K562 (cell line): ENCODE measurements at regions not wholly inside any gene's neighbourhood (a gene's known extent, or its start where the extent isn't known, plus 50 kb on each side); places are given as distances from the start of the nearest gene placed in this dataset.

Source experiments
- EGR1 ChIP-seq: fragments of 450-650 bp; conservative IDR thresholded peaks from 2 replicates; pipeline ENCODE4 v1.6.1; 2017; ENCODE audit warnings: mild to moderate bottlenecking
- ETS2 ChIP-seq: IDR thresholded peaks from 2 replicates; pipeline ENCODE4 v1.6.1; 2016; ENCODE audit warnings: borderline replicate concordance, missing genetic modification characterization, mild to moderate bottlenecking, moderate library complexity, missing compliant biosample characterization; ENCODE audit not compliant: poor library complexity, severe bottlenecking
- GATAD2B ChIP-seq: fragments of 450-650 bp; IDR thresholded peaks from 2 replicates; pipeline ENCODE4 v1.6.1; 2017; ENCODE audit warnings: mild to moderate bottlenecking, borderline replicate concordance
- HDGF ChIP-seq: fragments of 450-650 bp; IDR thresholded peaks from 2 replicates; pipeline ENCODE4 v1.6.1; 2016
- KDM4B ChIP-seq, 2 experiments: fragments of 450-650 bp in 1 of 2; sonication (generic) in 1 of 2; IDR thresholded peaks; 2 replicates each; pipeline ENCODE4 v1.6.1; 2016 to 2017; ENCODE audit warnings: borderline replicate concordance in 2 of 2, antibody characterized with exemption in 1 of 2, low read depth in 1 of 2, mild to moderate bottlenecking in 1 of 2
- RFX7 ChIP-seq: fragments of 250-450 bp; sonication (Bioruptor Pico); IDR thresholded peaks from 2 replicates; pipeline ENCODE4 v1.5.1; 2021; ENCODE audit warnings: mild to moderate bottlenecking
- TARDBP ChIP-seq: fragments of 450-650 bp; IDR thresholded peaks from 2 replicates; pipeline ENCODE4 v1.6.1; 2016
- ZFP30 ChIP-seq: fragments of 250-450 bp; sonication (Bioruptor Pico); IDR thresholded peaks from 2 replicates; pipeline ENCODE4 v1.8.0; 2022; ENCODE audit warnings: moderate library complexity, mild to moderate bottlenecking, inconsistent platforms, borderline replicate concordance
- ZNF124 ChIP-seq: sonication (generic); formaldehyde crosslinking; IDR thresholded peaks from 2 replicates; pipeline ENCODE4 v1.8.1; 2022; ENCODE audit warnings: missing genetic modification reagents
- ZNF561 ChIP-seq: fragments of 450-650 bp; formaldehyde crosslinking; conservative IDR thresholded peaks from 2 replicates; pipeline ENCODE4 v1.4.0; 2020; ENCODE audit warnings: mild to moderate bottlenecking, moderate library complexity
- ZNF695 ChIP-seq: fragments of 450-650 bp; formaldehyde crosslinking; IDR thresholded peaks from 2 replicates; pipeline ENCODE4 v1.4.0; 2020; ENCODE audit warnings: mild to moderate bottlenecking, moderate library complexity
- TF ChIP-seq, protein P1 (sequence below): conservative IDR thresholded peaks from 2 replicates; pipeline ENCODE4 v1.6.1; 2011; ENCODE audit warnings: low read depth, mild to moderate bottlenecking, low read length; ENCODE audit not compliant: control insufficient read depth
- TF ChIP-seq, protein P2 (sequence below), 3 experiments: fragments of 200-800 bp in 1 of 3; fragments of 250-450 bp in 1 of 3; fragments of 450-650 bp in 1 of 3; sonication (Bioruptor Pico) in 1 of 3; sonication (Bioruptor generic) in 1 of 3; formaldehyde crosslinking in 1 of 3; IDR thresholded peaks; 2 replicates each; pipeline versions ENCODE4 v1.6.1 to v1.8.0; 2016 to 2022; ENCODE audit warnings: mild to moderate bottlenecking in 2 of 3, missing genetic modification characterization in 2 of 3, missing compliant biosample characterization in 1 of 3, moderate library complexity in 1 of 3

- no peak for TF ChIP-seq ETS2 (tag)
- TF ChIP-seq KDM4B (IDR thresholded peaks at IDR 0.05; ENCODE audit: borderline replicate concordance in 2 of 2, low read depth in 1 of 2), result no peak
- no peak for TF ChIP-seq RFX7 (CRISPR knock-in tag)
- TF ChIP-seq ZNF695 (CRISPR knock-in tag), result no peak
- TF ChIP-seq ZNF124 (CRISPR knock-in tag), result no peak
- TF ChIP-seq TARDBP, result no peak
- no peak for TF ChIP-seq HDGF
- TF ChIP-seq ZNF561 (CRISPR knock-in tag), result no peak
- peak; percentile 92 for TF ChIP-seq EGR1
- TF ChIP-seq, protein P1, sequence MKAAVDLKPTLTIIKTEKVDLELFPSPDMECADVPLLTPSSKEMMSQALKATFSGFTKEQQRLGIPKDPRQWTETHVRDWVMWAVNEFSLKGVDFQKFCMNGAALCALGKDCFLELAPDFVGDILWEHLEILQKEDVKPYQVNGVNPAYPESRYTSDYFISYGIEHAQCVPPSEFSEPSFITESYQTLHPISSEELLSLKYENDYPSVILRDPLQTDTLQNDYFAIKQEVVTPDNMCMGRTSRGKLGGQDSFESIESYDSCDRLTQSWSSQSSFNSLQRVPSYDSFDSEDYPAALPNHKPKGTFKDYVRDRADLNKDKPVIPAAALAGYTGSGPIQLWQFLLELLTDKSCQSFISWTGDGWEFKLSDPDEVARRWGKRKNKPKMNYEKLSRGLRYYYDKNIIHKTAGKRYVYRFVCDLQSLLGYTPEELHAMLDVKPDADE, result no peak
- TF ChIP-seq, protein P2, sequence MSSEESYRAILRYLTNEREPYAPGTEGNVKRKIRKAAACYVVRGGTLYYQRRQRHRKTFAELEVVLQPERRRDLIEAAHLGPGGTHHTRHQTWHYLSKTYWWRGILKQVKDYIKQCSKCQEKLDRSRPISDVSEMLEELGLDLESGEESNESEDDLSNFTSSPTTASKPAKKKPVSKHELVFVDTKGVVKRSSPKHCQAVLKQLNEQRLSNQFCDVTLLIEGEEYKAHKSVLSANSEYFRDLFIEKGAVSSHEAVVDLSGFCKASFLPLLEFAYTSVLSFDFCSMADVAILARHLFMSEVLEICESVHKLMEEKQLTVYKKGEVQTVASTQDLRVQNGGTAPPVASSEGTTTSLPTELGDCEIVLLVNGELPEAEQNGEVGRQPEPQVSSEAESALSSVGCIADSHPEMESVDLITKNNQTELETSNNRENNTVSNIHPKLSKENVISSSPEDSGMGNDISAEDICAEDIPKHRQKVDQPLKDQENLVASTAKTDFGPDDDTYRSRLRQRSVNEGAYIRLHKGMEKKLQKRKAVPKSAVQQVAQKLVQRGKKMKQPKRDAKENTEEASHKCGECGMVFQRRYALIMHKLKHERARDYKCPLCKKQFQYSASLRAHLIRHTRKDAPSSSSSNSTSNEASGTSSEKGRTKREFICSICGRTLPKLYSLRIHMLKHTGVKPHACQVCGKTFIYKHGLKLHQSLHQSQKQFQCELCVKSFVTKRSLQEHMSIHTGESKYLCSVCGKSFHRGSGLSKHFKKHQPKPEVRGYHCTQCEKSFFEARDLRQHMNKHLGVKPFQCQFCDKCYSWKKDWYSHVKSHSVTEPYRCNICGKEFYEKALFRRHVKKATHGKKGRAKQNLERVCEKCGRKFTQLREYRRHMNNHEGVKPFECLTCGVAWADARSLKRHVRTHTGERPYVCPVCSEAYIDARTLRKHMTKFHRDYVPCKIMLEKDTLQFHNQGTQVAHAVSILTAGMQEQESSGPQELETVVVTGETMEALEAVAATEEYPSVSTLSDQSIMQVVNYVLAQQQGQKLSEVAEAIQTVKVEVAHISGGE (CRISPR knock-in tag; IDR thresholded peaks at IDR 0.05), result peak in 1 of 3 experiments; percentile 38; a peak in 2 of 6 replicates
- no peak for TF ChIP-seq ZFP30 (CRISPR knock-in tag)
- TF ChIP-seq GATAD2B, result peak; percentile 75
These were observed 59.3 kb upstream of the CCDC91 start (continued) for GRCh38 chr12:28130625-28131598.
